Large intestine (tissue), 3 donors: ENCODE measurements at regions not wholly inside any gene's neighbourhood (a gene's known extent, or its start where the extent isn't known, plus 50 kb on each side); places are given as distances from the start of the nearest gene placed in this dataset.
A peak's percentile ranks its signal among the peaks of the same experiment; 100 is the strongest.
"Not testable (repeated sequence)": the region's sequence is repeated elsewhere in the genome, so short reads cannot be mapped to it uniquely, and the experiment has no call there.

Experiments
- DNase-seq, 2 donors: peaks; one replicate each; pipeline versions ENCODE4 v3.0.0 to v3.0.0-alpha.2; 2013
- H3K27ac ChIP-seq: one replicate; pipeline ENCODE4 v1.5.1; 2013; ENCODE audit warnings: low read length
- H3K27me3 ChIP-seq: 2 replicates; pipeline ENCODE4 v1.6.1; 2013; ENCODE audit warnings: low read length; ENCODE audit not compliant: control insufficient read depth, insufficient read depth
- H3K36me3 ChIP-seq: 2 replicates; pipeline ENCODE4 v1.6.1; 2013; ENCODE audit warnings: low read length; ENCODE audit not compliant: control insufficient read depth, insufficient read depth
- H3K4me1 ChIP-seq: one replicate; pipeline ENCODE4 v1.6.1; 2013; ENCODE audit warnings: low read length; ENCODE audit not compliant: control insufficient read depth, insufficient read depth
- H3K4me3 ChIP-seq: one replicate; pipeline ENCODE4 v1.5.1; 2013; ENCODE audit warnings: low read length
- H3K9me3 ChIP-seq: one replicate; pipeline ENCODE4 v1.6.1; 2013; ENCODE audit warnings: mild to moderate bottlenecking, low read depth, low read length, moderate library complexity; ENCODE audit not compliant: control insufficient read depth
- WGBS: methylation state at CpG from one replicate; pipeline ENCODE4 v1.1.5; 2013; ENCODE audit warnings: low lambda C conversion rate; ENCODE audit not compliant: insufficient coverage; 5-methylcytosine and 5-hydroxymethylcytosine counted together

GRCh38 chr10:3263747-3264146 is 91.2 kb upstream of the PITRM1 start:
- H3K27me3 ChIP-seq, result no peaks in the 10 kb centered on the region
- H3K4me3 ChIP-seq, result no peak overlapping the region
- no peaks in the 10 kb centered on the region for H3K4me1 ChIP-seq
- DNase-seq, result no peak
- H3K36me3 ChIP-seq, result no peaks in the 10 kb centered on the region
- 73% methylated on average over 3 of the region's 12 CpGs for WGBS
- H3K9me3 ChIP-seq, result no peaks in the 10 kb centered on the region
- no peak overlapping the region for H3K27ac ChIP-seq

GRCh38 chr10:3263082-3263481 is 90.5 kb upstream of the PITRM1 start:
- 83% methylated on average over 1 of the region's 3 CpGs for WGBS
- Histone ChIP-seq H3K36me3 (no peaks in the 10 kb centered on the region), H3K9me3 (no peaks in the 10 kb centered on the region), H3K4me1 (no peaks in the 10 kb centered on the region), H3K4me3 (no peak overlapping the region), H3K27me3 (no peaks in the 10 kb centered on the region), H3K27ac (no peak overlapping the region)
- DNase-seq, result no peak

GRCh38 chr10:3261921-3262320 is 89.3 kb upstream of the PITRM1 start:
- Histone ChIP-seq H3K4me1 (no peaks in the 10 kb centered on the region), H3K4me3 (no peak overlapping the region), H3K27ac (no peak overlapping the region), H3K27me3 (no peaks in the 10 kb centered on the region), H3K9me3 (no peaks in the 10 kb centered on the region), H3K36me3 (no peaks in the 10 kb centered on the region)
- DNase-seq, result no peak
- no CpG with 5 or more reads among the region's 5 CpGs for WGBS

- Histone ChIP-seq H3K4me3 (no peak overlapping the region), H3K9me3 (no peaks in the 10 kb centered on the region), H3K4me1 (no peaks in the 10 kb centered on the region), H3K36me3 (no peaks in the 10 kb centered on the region), H3K27me3 (no peaks in the 10 kb centered on the region), H3K27ac (no peak overlapping the region)
- no peak for DNase-seq
- 100% methylated on average over 1 of the region's 18 CpGs for WGBS
Measured at GRCh38 chr10:3260066-3260834, 87.7 kb upstream of the PITRM1 start.

- WGBS, result no CpG with 5 or more reads among the region's 11 CpGs
- H3K9me3 ChIP-seq, result no peaks in the 10 kb centered on the region
- no peaks in the 10 kb centered on the region for H3K36me3 ChIP-seq
- no peaks in the 10 kb centered on the region for H3K27me3 ChIP-seq
- DNase-seq, result no peak
- H3K4me1 ChIP-seq, result no peaks in the 10 kb centered on the region
- H3K4me3 ChIP-seq, result no peak overlapping the region
- H3K27ac ChIP-seq, result no peak overlapping the region
Measured at GRCh38 chr10:3259499-3259898, 86.9 kb upstream of the PITRM1 start.

- no CpG with 5 or more reads among the region's 7 CpGs for WGBS
- no peak overlapping the region for H3K27ac ChIP-seq
- H3K4me1 ChIP-seq, result no peaks in the 10 kb centered on the region
- no peaks in the 10 kb centered on the region for H3K27me3 ChIP-seq
- no peak overlapping the region for H3K4me3 ChIP-seq
- H3K9me3 ChIP-seq, result no peaks in the 10 kb centered on the region
- DNase-seq, result no peak
- H3K36me3 ChIP-seq, result no peaks in the 10 kb centered on the region
Measured at GRCh38 chr10:3258394-3258793, 85.8 kb upstream of the PITRM1 start.

- no peaks in the 10 kb centered on the region for H3K4me1 ChIP-seq
- H3K27ac ChIP-seq, result no peak overlapping the region
- no peaks in the 10 kb centered on the region for H3K27me3 ChIP-seq
- H3K36me3 ChIP-seq, result no peaks in the 10 kb centered on the region
- no peak overlapping the region for H3K4me3 ChIP-seq
- WGBS, result no CpG with 5 or more reads among the region's 4 CpGs
- H3K9me3 ChIP-seq, result no peaks in the 10 kb centered on the region
- DNase-seq, result no peak
Measured at GRCh38 chr10:3255616-3256015, 83.0 kb upstream of the PITRM1 start.

GRCh38 chr10:3255075-3255474 is 82.5 kb upstream of the PITRM1 start:
- DNase-seq, result no peak
- no peaks in the 10 kb centered on the region for H3K9me3 ChIP-seq
- no peak overlapping the region for H3K27ac ChIP-seq
- no peaks in the 10 kb centered on the region for H3K4me1 ChIP-seq
- no peaks in the 10 kb centered on the region for H3K36me3 ChIP-seq
- peaks cover under 1% of the 10 kb centered on the region for H3K27me3 ChIP-seq
- 100% methylated on average over 1 of the region's 5 CpGs for WGBS
- no peak overlapping the region for H3K4me3 ChIP-seq

- not testable (repeated sequence) for H3K27me3 ChIP-seq, H3K36me3 ChIP-seq, H3K4me1 ChIP-seq, H3K27ac ChIP-seq, DNase-seq, H3K4me3 ChIP-seq, H3K9me3 ChIP-seq
- WGBS, result 92% methylated on average over 3 of the region's 3 CpGs
Measured at GRCh38 chr10:3253974-3254373, 81.4 kb upstream of the PITRM1 start.

GRCh38 chr10:3251172-3251571 is 78.6 kb upstream of the PITRM1 start:
- WGBS, result 100% methylated on average over 1 of the region's 10 CpGs
- H3K27me3 ChIP-seq, result peaks cover 7% of the 10 kb centered on the region
- H3K4me3 ChIP-seq, result no peak overlapping the region
- no peak for DNase-seq
- no peaks in the 10 kb centered on the region for H3K9me3 ChIP-seq
- H3K4me1 ChIP-seq, result no peaks in the 10 kb centered on the region
- H3K27ac ChIP-seq, result no peak overlapping the region
- no peaks in the 10 kb centered on the region for H3K36me3 ChIP-seq

GRCh38 chr10:3249307-3249889 is 76.8 kb upstream of the PITRM1 start:
- WGBS, result 63% methylated on average over 2 of the region's 5 CpGs
- no peak overlapping the region for H3K4me3 ChIP-seq

More at GRCh38 chr10:3249307-3249889, 76.8 kb upstream of the PITRM1 start:
- H3K27ac ChIP-seq, result peak overlapping the region; percentile 27
- H3K27me3 ChIP-seq, result peaks cover 7% of the 10 kb centered on the region
- H3K4me1 ChIP-seq, result no peaks in the 10 kb centered on the region
- no peaks in the 10 kb centered on the region for H3K9me3 ChIP-seq
- DNase-seq, result no peak
- H3K36me3 ChIP-seq, result no peaks in the 10 kb centered on the region
